IPS-11a (cell line): ENCODE measurements at regions not wholly inside any gene's neighbourhood (a gene's known extent, or its start where the extent isn't known, plus 50 kb on each side); places are given as distances from the start of the nearest gene placed in this dataset.

Experiments
- H3K4me3 ChIP-seq: one replicate; pipeline ENCODE4 v1.5.1; 2013; ENCODE audit warnings: low read depth, low read length, control low read depth

DNA sequence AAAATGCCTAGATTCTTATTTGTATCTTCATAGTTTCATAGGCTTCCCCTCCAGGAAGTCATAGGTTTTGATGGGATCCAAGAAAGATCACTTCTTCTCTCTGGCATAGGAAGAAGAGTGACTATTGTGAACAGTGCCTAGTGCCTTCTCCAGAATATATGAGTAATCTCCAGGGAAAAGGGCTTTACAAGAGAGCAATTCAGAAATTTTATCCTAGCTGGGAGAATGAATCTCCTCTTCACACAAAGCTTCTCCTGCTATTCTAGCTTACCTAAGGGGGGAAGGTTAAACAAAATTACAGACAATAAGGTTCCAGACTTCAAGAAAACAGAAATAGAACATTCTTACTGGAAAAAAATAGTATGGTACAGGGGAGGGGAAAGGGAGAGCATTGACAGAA is 1193.3 kb upstream of the CDH6 start:
- H3K4me3 ChIP-seq = no peak overlapping the region

DNA sequence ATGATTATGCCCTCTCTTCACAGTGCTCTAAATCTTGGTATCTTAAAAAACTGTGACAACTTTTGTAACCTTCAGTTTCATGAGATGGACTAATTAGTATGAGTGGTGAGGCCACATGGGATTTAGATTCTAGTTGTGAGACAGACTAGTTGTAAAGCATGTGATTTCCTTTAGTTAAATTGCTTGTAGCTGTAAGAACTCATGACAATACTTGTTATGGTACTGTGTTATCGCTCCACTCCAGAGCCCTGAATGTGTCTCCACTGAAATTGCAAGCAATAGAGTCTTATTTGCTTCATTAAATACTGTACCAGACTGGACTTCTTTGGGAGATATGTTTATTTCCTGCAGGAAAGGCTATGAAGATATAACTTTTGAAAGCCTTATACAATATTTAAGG is 1198.3 kb upstream of the CDH6 start:
- no peak overlapping the region for H3K4me3 ChIP-seq

DNA sequence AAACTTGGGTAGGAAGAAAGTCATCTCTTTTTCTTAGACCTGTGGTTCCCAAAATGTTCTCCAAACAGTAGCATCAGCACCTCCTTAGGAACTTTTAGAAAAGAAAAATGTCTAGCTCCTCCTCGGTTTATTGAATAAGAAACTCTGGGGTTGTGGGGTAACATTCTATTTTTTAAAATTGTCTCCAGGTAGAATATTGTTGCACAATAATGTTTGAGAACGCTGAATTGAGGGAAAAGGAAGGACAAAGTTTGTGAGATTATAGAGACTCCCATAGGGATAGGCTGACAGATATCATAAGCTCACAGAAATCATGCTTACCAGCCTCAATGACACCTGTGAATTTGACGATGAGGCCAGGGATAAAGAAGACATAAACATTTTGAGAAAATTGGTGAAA is 1199.0 kb upstream of the CDH6 start:
- no peak overlapping the region for H3K4me3 ChIP-seq

DNA sequence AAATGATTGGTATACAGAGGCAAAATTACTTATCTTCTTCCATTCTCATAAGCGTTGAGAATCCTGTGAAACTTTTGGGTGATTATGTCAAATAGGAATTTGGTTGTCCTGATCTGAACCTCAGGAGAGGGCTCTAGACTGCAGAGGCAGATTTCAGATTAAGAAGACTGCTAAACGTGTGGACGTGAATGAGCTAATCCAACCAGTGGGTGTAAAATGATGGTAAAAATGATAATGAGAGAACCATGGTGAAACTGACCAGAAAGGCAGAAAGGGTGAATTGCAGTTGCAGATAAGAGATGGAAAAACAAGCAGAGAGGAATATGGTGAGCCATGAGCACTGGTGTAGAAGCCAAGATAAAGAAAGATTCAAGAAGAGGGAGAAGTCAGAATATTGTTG is 1200.2 kb upstream of the CDH6 start:
- no peak overlapping the region for H3K4me3 ChIP-seq

DNA sequence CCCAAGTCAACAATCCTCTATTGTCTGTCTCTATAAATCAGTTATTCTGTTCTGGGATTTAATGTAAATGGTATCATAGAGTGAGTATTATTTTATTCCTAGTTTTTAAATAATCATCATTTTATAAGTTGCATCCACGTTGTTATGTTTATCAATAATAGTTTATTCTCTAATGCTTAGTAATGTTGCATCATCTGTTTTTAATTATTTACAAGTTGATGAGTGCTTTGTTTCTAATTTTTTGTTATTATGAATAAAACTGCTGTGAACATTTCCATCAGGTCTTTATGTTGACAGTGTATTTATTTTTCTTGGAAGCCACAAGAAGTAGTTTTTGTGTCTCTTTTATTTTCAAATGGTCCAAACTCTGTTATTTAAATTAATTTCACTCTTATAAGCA is 1201.2 kb upstream of the CDH6 start:
- no peak overlapping the region for H3K4me3 ChIP-seq

DNA sequence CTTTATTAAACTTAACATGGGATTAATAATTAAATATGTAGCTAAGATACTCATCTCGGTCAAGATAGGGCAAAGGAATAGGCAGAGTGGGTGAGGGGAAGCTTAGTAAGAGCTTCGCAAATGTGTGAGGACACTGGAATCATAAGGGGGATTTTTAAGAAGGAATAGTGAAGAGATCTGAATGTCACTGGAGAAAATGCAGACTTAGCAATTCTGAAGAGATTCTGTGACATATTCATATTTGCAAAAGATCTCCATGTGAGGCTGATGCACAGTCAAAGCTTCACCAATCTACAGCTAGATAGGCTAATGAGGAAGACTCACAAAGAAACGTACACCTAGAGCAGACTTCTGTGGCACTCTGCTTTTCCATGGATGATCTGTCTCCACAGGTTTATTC is 1202.8 kb upstream of the CDH6 start:
- H3K4me3 ChIP-seq = no peak overlapping the region

DNA sequence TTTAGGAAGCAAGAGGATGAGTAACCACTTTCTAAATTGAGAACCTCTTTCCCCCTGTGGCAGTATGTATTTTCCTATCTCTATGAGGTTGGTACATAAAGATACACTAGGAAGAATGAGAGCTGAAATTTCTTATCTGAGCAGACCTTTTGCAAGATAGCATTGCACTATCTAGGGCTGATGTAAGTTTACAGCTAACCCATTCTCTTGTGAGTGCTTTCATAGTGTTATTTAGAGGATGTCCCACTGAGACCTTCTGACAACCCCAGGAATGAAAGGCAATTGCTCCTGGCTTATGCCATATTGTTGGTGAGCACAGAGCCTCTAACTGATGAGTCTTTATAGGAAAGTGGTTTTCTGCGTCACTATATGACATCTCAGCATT is 1209.3 kb upstream of the CDH6 start:
- no peak overlapping the region for H3K4me3 ChIP-seq

DNA sequence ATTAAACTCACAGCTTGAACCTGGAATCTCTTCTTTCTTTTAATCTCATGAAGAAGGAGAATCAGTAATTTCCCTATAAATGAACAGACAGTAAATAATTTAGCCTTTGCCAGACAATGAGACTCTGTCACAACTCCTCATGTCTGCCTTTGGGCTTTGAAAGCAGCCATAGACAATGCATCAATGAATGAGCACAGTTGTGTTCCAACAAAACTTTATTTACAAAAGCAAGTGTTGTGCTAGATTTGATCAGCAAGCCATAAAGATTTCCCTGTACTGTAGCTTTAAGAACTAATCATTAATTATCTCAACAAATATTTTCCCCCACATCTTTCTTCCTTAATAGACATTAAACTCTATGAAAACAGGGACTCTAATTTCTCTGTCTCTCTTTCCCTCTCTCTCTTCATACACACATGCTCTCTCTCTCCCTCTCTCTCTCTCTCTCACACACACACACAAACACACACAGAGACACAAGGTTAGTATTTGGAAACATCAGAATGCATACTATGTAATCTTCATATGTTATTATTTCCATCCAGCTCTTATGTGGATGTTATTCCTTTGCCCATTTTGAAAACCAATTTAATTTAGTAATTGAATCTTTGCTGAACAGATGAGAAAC is 1209.8 kb upstream of the CDH6 start:
- no peak overlapping the region for H3K4me3 ChIP-seq

DNA sequence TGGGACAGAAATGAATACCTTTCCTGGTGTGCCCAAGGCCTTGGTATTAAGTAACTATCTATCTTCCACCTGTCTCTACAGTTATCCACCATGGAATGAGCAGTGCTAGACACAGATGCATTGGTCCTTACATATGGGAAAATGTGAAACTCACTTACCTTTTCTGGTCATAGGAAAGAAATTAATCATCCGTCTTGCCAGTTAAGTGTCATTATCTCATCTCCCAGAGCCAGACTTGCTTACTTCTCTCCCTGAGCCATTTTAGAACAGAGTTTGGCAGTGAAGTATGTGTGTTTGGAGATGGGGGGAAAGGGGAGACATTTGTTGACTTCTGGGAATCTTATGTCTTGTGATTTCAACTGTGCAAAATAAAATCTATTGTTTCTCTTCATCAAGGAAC is 1211.0 kb upstream of the CDH6 start:
- no peak overlapping the region for H3K4me3 ChIP-seq

DNA sequence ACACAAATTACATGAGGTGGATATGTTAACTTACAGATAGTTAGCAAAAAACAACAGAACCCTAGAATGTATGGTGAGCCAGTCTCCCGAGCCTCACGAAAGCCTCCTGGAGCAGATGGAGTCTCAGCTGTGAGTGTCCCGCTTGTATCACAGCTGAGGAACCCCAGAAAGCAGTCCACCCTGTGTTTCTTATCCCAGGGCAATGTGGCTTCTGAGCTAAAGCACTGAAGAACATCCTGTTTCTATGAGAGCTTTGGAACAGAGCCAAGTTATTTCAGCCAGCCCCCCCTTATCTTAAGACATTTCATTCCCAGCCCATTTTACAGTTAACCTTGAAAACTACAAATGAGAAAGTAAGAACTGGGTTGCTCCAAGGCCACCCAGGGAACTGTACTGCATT is 1220.9 kb upstream of the CDH6 start:
- H3K4me3 ChIP-seq = no peak overlapping the region

DNA sequence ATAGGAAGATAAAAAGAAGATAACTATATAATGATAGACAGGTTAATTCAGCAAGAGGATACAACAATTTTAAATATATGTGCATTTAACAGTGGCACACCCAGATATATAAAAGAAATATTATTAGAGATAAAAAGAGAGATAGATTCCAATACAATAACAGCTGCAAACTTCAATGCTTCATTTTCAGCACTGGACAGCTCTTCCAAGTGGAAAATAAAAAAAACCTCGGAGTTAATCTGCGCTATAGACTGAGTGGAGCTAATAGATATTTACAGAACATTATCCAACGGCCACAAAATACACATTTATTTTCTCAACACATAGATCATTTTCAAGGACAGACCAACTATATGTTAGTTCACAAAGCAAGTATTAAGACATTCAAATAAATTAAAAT is 1229.5 kb upstream of the CDH6 start:
- H3K4me3 ChIP-seq = no peak overlapping the region

DNA sequence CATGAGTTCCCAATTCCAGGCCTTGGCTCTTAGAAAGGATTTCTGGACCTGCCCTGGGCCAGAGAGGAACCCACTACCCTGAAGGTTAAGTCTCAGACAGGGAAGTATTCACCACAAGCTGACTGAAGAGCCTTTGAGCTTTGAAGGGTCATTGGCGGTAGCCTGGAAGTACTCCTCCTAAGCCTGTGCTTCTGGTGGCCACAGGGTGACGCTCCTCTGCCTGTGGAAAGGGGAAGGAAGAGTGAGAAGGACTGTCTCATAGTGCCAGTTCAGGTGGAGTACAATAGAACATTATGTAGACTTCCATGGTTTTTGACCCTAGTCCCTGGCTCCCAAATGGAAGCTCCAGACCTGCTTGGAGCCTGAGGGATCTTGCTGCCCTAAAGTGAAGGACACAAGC is 1233.2 kb upstream of the CDH6 start:
- H3K4me3 ChIP-seq = no peak overlapping the region

DNA sequence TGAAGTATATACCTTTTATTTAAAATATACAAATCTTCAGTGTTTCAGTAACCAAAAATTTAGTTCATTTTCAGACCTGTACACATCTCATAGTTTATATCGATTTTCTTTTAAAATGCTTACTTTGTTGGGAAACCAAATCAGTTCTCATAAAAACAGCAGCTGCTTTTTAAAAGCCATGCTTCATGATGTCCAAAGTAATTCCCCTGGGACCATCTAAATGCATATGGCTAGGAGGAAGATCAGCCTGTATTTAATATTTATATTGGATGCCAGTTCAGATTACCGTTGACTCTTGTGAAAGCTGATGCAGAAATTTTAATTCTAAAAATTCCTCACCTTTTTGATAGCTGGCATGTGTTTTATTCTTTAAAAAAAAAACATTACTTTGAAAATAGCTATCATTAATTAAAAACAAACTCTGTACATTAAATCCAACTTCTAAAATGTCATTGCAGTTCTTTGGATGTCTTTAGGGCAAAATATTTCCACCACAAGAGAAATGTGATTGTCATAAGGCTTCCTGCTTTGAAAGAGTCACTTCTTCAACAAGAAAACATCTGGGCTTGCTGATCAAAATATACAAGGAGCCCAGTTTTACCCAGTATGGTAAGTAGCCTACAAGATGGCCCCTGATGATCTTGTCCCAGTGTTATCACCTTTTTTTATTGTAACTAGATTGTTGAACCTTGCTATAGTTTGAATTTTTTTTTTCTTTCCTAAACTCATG is 1242.9 kb upstream of the CDH6 start:
- no peak overlapping the region for H3K4me3 ChIP-seq

DNA sequence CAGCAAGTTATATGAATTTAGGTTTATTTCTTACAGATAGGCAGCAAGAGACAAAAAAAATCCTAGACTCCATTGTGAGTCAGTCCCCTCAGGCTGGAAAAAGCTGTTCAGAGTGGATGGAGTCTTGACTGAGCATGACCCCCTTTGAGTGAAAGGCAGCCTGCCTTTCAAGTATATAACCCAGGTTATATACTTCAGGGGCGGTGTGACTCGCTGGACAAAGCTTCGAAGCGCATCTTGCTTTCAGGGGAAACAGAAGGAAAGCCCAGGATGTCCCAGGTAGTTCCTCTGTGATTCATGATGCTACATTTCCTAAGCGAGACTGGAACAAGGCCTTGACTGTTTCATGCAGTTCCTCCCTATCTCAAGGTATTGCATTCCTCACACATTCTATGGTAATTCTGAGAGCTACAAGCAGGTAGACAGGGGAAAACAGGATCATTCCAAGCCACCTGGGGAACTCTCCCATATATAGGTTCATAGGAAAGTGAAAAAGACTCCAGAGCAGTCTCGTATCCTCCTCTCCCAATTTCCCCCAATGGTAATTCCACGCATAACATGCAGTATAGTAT is 1244.1 kb upstream of the CDH6 start:
- H3K4me3 ChIP-seq = no peak overlapping the region

DNA sequence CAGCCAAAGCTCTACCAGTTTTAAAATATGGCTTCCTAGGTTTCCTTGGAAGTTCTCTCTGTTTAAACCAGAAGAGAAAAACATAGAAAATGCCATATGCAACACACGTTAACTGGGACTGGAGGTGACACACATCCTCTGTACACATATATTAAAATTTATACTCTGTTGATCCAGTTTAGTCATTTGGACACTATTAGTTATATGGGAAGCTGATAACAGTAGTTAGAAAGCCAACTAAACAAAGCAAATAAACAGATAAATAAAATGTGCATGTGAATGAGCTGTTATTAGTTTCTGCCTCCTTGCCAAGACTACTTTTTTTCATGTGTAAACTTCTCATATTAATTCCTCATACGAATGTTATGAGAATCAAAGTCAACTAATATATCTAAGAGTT is 1249.2 kb upstream of the CDH6 start:
- H3K4me3 ChIP-seq = no peak overlapping the region

DNA sequence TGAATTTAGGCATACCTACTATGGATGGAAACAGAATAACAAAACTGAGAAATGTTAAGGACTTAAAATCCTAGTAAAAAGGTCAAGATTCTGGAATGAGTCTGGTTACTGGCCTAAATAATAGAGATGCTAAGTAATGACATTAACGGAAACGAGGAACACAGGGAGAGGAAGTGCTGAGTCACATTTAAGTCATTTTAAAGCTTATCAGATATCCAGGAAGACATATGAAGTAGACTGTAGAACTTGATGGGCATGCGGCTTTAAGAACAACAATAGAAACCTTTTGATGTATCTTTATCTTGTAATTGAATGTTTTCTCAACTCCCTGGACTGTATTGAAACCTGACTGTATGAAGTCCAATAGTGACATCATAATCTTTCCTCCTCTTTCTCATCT is 1251.4 kb upstream of the CDH6 start:
- H3K4me3 ChIP-seq = no peak overlapping the region

DNA sequence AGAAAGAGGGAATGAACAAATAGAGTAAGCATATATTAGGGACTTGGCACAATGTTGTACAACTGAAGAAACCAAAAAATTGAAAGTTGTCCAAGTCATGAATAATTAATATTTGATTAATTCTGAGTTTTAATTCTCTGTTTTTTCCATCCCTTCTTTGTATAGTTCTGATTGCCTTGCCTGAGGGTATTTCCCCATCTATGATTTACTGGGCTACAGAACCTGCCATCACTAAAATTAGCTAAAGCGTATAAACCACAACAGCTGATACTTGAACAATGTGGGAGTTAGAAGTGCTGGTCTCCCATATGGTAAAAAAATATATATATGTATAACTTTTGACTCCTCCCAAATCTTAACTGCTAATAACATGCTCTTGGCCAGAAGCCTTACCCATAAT is 1253.5 kb upstream of the CDH6 start:
- H3K4me3 ChIP-seq = no peak overlapping the region

DNA sequence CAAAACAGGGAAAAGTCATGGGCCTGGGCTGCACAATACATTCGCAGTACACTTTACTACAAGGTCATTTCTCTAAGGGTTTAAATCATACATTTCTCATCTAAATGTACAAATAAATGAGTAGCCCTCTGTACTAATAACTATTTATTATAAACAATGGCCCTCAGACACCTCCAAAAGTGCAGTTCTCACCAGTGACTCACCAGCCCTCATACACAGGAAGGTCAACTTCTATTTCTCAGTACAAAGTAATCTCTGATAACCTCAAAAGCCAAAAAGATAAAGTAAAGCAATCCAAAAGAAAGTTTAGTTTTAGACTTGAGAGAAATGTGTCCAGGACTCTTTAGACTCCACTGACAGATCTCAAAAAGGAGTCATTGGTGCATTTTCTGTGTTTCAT is 1258.1 kb upstream of the CDH6 start:
- H3K4me3 ChIP-seq = no peak overlapping the region

DNA sequence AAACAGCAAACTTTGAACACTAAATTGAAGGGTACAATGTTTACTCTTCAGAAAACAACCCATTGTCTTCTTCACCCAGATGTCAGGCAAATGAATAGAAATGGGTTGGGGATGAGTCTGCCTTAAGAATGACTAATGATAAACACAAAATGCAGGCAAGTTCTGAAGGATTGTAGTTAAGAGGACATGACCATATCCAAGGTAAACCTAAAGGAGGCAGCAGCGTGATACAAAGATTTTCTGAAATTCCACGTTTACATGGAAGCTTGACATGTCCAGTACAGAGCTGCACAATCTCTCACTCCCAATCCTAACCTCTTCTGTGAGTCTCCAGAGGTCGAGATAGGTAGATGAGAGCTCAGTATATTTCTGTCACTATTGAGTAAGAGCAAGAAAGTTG is 1263.2 kb upstream of the CDH6 start:
- no peak overlapping the region for H3K4me3 ChIP-seq

DNA sequence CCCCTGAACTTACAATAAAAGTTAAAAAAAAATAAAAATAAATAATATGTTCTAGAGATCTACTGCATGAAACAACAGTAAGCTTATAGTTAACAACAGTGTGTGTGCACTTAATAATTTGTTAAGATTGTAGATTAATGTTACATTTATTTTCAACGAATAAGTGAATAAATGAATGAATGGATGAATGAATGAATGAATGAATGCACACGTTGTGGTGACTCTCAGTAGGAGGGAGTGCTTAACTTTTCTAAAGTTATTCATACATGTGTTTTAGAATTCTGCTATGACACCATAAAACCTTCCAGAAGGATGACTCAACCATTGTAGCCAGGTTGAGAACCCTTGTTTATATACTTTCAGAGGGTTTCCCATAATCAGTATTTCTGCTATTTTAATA is 1269.4 kb upstream of the CDH6 start:
- no peak overlapping the region for H3K4me3 ChIP-seq

DNA sequence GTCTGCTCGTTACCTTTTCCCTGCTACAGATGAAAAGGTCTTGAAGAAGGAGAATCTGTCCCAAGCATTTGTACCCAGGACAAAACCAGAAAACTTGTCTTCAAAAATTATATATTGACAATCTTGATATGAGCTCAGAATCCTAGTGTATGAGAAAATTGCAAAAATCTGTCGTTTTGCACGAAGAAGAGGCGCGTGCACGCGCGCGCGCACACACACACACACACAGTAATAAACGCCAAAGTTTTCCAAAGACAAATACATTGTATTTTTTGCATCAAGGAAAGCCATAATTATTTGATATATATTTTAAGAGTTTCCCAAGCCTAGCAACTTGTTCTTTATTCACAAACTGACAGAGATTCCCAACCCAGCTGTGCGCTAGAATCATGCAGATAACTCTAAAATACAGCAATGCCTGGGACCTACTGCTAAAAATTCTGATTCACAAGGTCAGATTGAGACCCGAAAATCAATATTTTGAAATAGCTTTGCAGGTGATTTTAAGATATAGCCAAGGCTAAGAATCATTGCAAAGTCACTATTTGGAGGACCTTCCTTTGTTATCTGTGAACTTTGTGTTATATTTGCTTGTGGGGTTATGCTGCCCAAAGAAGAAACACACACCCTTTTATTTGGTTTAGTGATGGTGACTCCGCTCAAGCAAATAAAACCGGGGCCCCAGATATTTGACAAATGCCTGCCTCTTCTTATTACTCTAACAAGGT is 1287.7 kb upstream of the CDH6 start:
- H3K4me3 ChIP-seq = no peak overlapping the region

DNA sequence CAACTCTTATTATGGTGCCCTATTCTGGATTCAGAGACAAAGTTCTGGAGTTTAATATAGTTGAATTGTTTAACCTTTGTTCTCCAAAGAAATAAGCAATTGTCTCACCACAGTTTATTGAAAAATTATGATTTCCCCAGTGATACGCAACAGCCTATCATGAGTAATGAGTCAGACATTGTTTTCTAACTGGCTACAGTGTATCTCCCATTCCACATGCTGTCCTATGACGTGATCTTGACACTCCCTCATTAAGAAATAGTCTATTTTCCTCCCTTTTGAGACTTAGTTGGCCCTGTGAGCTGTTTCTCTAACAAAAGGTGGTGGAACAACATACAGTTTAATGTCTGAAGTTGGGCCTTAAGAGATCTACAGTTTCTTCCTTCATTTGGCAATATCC is 1290.6 kb upstream of the CDH6 start:
- no peak overlapping the region for H3K4me3 ChIP-seq
